GM23338 (cell line): ENCODE measurements at regions not wholly inside any gene's neighbourhood (a gene's known extent, or its start where the extent isn't known, plus 50 kb on each side); places are given as distances from the start of the nearest gene placed in this dataset.

Source experiments
- ATAC-seq: fragments of 200-7000 bp; cut with Tn5 transposase; 3 replicates; pipeline ENCODE4 v1.9.1; 2020
- DNase-seq: peaks from one replicate; pipeline ENCODE4 v3.0.0-alpha.2; 2015; ENCODE audit warnings: low spot score
- H2AFZ ChIP-seq: fragments of 200-600 bp; sonication (generic); 2 replicates; pipeline ENCODE4 v1.8.0; 2016; ENCODE audit warnings: antibody characterized with exemption, mild to moderate bottlenecking, moderate library complexity
- H3F3A ChIP-seq: fragments of 200-600 bp; sonication (generic); replicated peaks from 2 replicates; pipeline ENCODE4 v1.8.0; 2017; ENCODE audit warnings: antibody characterized with exemption, mixed run types, low read depth
- H3K27ac ChIP-seq: fragments of 200-600 bp; sonication (generic); 2 replicates; pipeline ENCODE4 v1.6.1; 2016; ENCODE audit warnings: low read depth
- H3K27me3 ChIP-seq: fragments of 200-600 bp; sonication (generic); 2 replicates; pipeline ENCODE4 v1.8.0; 2016; ENCODE audit warnings: mild to moderate bottlenecking, mixed run types, moderate library complexity; ENCODE audit not compliant: insufficient read depth
- H3K36me3 ChIP-seq: fragments of 200-600 bp; sonication (generic); 2 replicates; pipeline ENCODE4 v1.8.0; 2016; ENCODE audit warnings: mild to moderate bottlenecking; ENCODE audit not compliant: insufficient read depth
- H3K4me1 ChIP-seq: fragments of 200-600 bp; sonication (generic); 2 replicates; pipeline ENCODE4 v1.8.0; 2016; ENCODE audit warnings: mild to moderate bottlenecking, moderate library complexity; ENCODE audit not compliant: insufficient read depth
- H3K4me2 ChIP-seq: fragments of 200-600 bp; sonication (generic); 2 replicates; pipeline ENCODE4 v1.7.1; 2017; ENCODE audit warnings: mixed run types
- H3K4me3 ChIP-seq: fragments of 200-600 bp; sonication (generic); 2 replicates; pipeline ENCODE4 v1.6.1; 2016; ENCODE audit warnings: mixed run types
- H3K79me2 ChIP-seq: fragments of 200-600 bp; sonication (generic); replicated peaks from 2 replicates; pipeline ENCODE4 v1.8.0; 2017; ENCODE audit warnings: mild to moderate bottlenecking; ENCODE audit not compliant: insufficient read depth
- H3K9me2 ChIP-seq: fragments of 200-600 bp; sonication (generic); 2 replicates; pipeline ENCODE4 v1.8.0; 2017; ENCODE audit not compliant: insufficient read depth
- H4K20me1 ChIP-seq: fragments of 200-600 bp; sonication (generic); replicated peaks from 2 replicates; pipeline ENCODE4 v1.8.0; 2017; ENCODE audit warnings: mild to moderate bottlenecking; ENCODE audit not compliant: insufficient read depth
- H3K27ac Mint-ChIP-seq: 2 replicates; pipeline ENCODE4 v1.8.0; 2020; ENCODE audit warnings: inconsistent platforms, mild to moderate bottlenecking, moderate library complexity, mixed read lengths
- H3K27me3 Mint-ChIP-seq: 3 replicates; pipeline ENCODE4 v1.8.0; 2022; ENCODE audit warnings: low read depth, mild to moderate bottlenecking, moderate library complexity, mixed read lengths, inconsistent platforms; ENCODE audit not compliant: insufficient read depth, poor library complexity
- H3K36me3 Mint-ChIP-seq: 3 replicates; pipeline ENCODE4 v1.8.0; 2021; ENCODE audit warnings: low read depth, mild to moderate bottlenecking, inconsistent platforms, moderate library complexity, mixed read lengths
- H3K4me1 Mint-ChIP-seq: 3 replicates; pipeline ENCODE4 v1.8.0; 2020; ENCODE audit warnings: mild to moderate bottlenecking, inconsistent platforms, mixed read lengths
- H3K4me3 Mint-ChIP-seq: 3 replicates; pipeline ENCODE4 v1.8.0; 2021; ENCODE audit warnings: moderate library complexity, mild to moderate bottlenecking, inconsistent platforms, mixed read lengths
- H3K9me3 Mint-ChIP-seq: 3 replicates; pipeline ENCODE4 v1.8.0; 2020; ENCODE audit warnings: moderate library complexity, mild to moderate bottlenecking, inconsistent platforms, mixed read lengths
- CREB1 ChIP-seq: fragments of 250-450 bp; sonication (Bioruptor Pico); IDR thresholded peaks from 2 replicates; pipeline ENCODE4 v1.5.0; 2020; ENCODE audit warnings: low read depth, mild to moderate bottlenecking, moderate library complexity
- CTCF ChIP-seq, 2 experiments: fragments of 200-600 bp in 1 of 2; sonication (generic) in 1 of 2; conservative IDR thresholded peaks; 2 replicates each; pipeline versions ENCODE4 v1.5.1 to v1.6.1; 2016 to 2017; ENCODE audit warnings: antibody characterized with exemption in 2 of 2, low read depth in 2 of 2, mild to moderate bottlenecking in 2 of 2, moderate library complexity in 1 of 2
- EZH2 ChIP-seq: fragments of 200-600 bp; sonication (generic); IDR thresholded peaks from one replicate; pipeline ENCODE4 v1.8.0; 2017; ENCODE audit warnings: antibody characterized with exemption, mild to moderate bottlenecking, low read depth; ENCODE audit not compliant: unreplicated experiment
- EZH2phosphoT487 ChIP-seq: fragments of 200-600 bp; sonication (generic); IDR thresholded peaks from one replicate; pipeline ENCODE4 v1.8.1; 2018; ENCODE audit warnings: antibody characterized with exemption; ENCODE audit not compliant: unreplicated experiment
- JUNB ChIP-seq: IDR thresholded peaks from one replicate; pipeline ENCODE4 v1.6.1; 2016; ENCODE audit warnings: antibody characterized with exemption; ENCODE audit not compliant: unreplicated experiment
- NANOG ChIP-seq: IDR thresholded peaks from 2 replicates; pipeline ENCODE4 v1.6.1; 2016; ENCODE audit warnings: antibody characterized with exemption, borderline replicate concordance
- POLR2AphosphoS5 ChIP-seq: IDR thresholded peaks from 2 replicates; pipeline ENCODE4 v1.6.1; 2016; ENCODE audit warnings: antibody characterized with exemption, low read depth
- STAT1 ChIP-seq: IDR thresholded peaks from one replicate; pipeline ENCODE4 v1.6.1; 2016; ENCODE audit warnings: antibody characterized with exemption; ENCODE audit not compliant: unreplicated experiment
- ZNF331 ChIP-seq: fragments of 250-450 bp; sonication (Bioruptor Pico); IDR thresholded peaks from 2 replicates; pipeline ENCODE4 v1.5.0; 2020; ENCODE audit warnings: low read depth, mild to moderate bottlenecking, moderate library complexity
- ZNF462 ChIP-seq: fragments of 250-450 bp; sonication (Bioruptor Pico); IDR thresholded peaks from 2 replicates; pipeline ENCODE4 v1.5.0; 2020; ENCODE audit warnings: mild to moderate bottlenecking, moderate library complexity

GRCh38 chr7:3179456-3179855, 121.6 kb upstream of the SDK1 start:
- no peak for DNase-seq
- Histone ChIP-seq H3K27ac (no peak overlapping the region), H3K36me3 (no peaks in the 10 kb centered on the region), H3K79me2 (no peaks in the 10 kb centered on the region), H3F3A (0 out of 2 replicates have a peak, but pooled peaks cover 5% of the 10 kb centered on the region), H3K4me2 (no peak overlapping the region), H3K4me3 (no peak overlapping the region), H3K9me2 (no peaks in the 10 kb centered on the region), H2AFZ (peak overlapping the region; percentile 32; the same call in 1 of the 2 replicates), H3K4me1 (peaks cover 20% of the 10 kb centered on the region), H4K20me1 (no peaks in the 10 kb centered on the region), H3K27me3 (no peaks in the 10 kb centered on the region)
- Mint-ChIP-seq H3K4me1 (peaks cover 15% of the 10 kb centered on the region), H3K4me3 (no peak overlapping the region), H3K27ac (no peak overlapping the region; the same call in 1 of the 2 replicates), H3K27me3 (peaks cover 20% of the 10 kb centered on the region), H3K36me3 (no peaks in the 10 kb centered on the region), H3K9me3 (no peaks in the 10 kb centered on the region)
- ATAC-seq, result no peak
- TF ChIP-seq ZNF462 (CRISPR knock-in tag), result no peak
- TF ChIP-seq EZH2, result no peak
- no peak for TF ChIP-seq JUNB
- no peak for TF ChIP-seq POLR2AphosphoS5
- no peak for TF ChIP-seq NANOG
- no peak for TF ChIP-seq STAT1
- TF ChIP-seq CREB1, result no peak
- TF ChIP-seq CTCF (conservative IDR thresholded peaks at IDR 0.05; ENCODE audit: low read depth in 2 of 2), result no peak
- no peak for TF ChIP-seq ZNF331 (CRISPR knock-in tag)
- TF ChIP-seq EZH2phosphoT487, result no peak
